KMS-11 (cell line): ENCODE measurements at regions not wholly inside any gene's neighbourhood (a gene's known extent, or its start where the extent isn't known, plus 50 kb on each side); places are given as distances from the start of the nearest gene placed in this dataset.

Experiments used
- H2AFZ ChIP-seq: fragments of 200-600 bp; sonication (generic); 2 replicates; pipeline ENCODE4 v1.6.1; 2016; ENCODE audit warnings: antibody characterized with exemption, mixed run types, low read depth
- H3K27ac ChIP-seq: fragments of 200-600 bp; sonication (generic); 2 replicates; pipeline ENCODE4 v1.6.1; 2016; ENCODE audit warnings: mild to moderate bottlenecking, mixed run types
- H3K27me3 ChIP-seq: fragments of 200-600 bp; sonication (generic); 2 replicates; pipeline ENCODE4 v1.6.1; 2017; ENCODE audit warnings: mild to moderate bottlenecking, low read depth, mixed run types, moderate library complexity; ENCODE audit not compliant: insufficient read depth
- H3K36me3 ChIP-seq: fragments of 200-600 bp; sonication (generic); 2 replicates; pipeline ENCODE4 v1.6.1; 2017; ENCODE audit warnings: mild to moderate bottlenecking, mixed run types; ENCODE audit not compliant: insufficient read depth
- H3K4me1 ChIP-seq: fragments of 200-600 bp; sonication (generic); 2 replicates; pipeline ENCODE4 v1.6.1; 2016; ENCODE audit warnings: mild to moderate bottlenecking, low read depth, mixed run types; ENCODE audit not compliant: poor library complexity, severe bottlenecking
- H3K4me2 ChIP-seq: fragments of 200-600 bp; sonication (generic); 2 replicates; pipeline ENCODE4 v1.7.0; 2016; ENCODE audit warnings: mild to moderate bottlenecking, mixed run types
- H3K4me3 ChIP-seq: fragments of 200-600 bp; sonication (generic); IDR thresholded peaks from 2 replicates; pipeline ENCODE4 v1.6.1; 2017; ENCODE audit warnings: low read depth, low read length, mixed read lengths; ENCODE audit not compliant: insufficient read depth
- H3K79me2 ChIP-seq: fragments of 200-600 bp; sonication (generic); 2 replicates; pipeline ENCODE4 v1.6.1; 2016; ENCODE audit warnings: low read depth, mixed run types; ENCODE audit not compliant: insufficient read depth
- H3K9ac ChIP-seq: fragments of 200-600 bp; sonication (generic); 2 replicates; pipeline ENCODE4 v1.6.1; 2016; ENCODE audit warnings: mild to moderate bottlenecking, mixed run types
- H4K20me1 ChIP-seq: fragments of 200-600 bp; sonication (generic); 2 replicates; pipeline ENCODE4 v1.6.1; 2016; ENCODE audit warnings: mild to moderate bottlenecking, mixed run types; ENCODE audit not compliant: insufficient read depth
- CTCF ChIP-seq: fragments of 200-600 bp; sonication (generic); conservative IDR thresholded peaks from 2 replicates; pipeline ENCODE4 v1.6.1; 2017; ENCODE audit warnings: low read depth, mild to moderate bottlenecking, antibody characterized with exemption, low read length, moderate library complexity, mixed read lengths

GRCh38 chr4:19324184-19324583 is 927.5 kb upstream of the SLIT2 start:
- no peaks in the 10 kb centered on the region for H3K4me1 ChIP-seq
- H3K79me2 ChIP-seq = no peaks in the 10 kb centered on the region
- no peaks in the 10 kb centered on the region for H3K27me3 ChIP-seq
- H2AFZ ChIP-seq = no peak overlapping the region
- no peak overlapping the region for H3K4me3 ChIP-seq
- no peaks in the 10 kb centered on the region for H3K36me3 ChIP-seq
- TF ChIP-seq CTCF = no peak
- H4K20me1 ChIP-seq = no peaks in the 10 kb centered on the region
- no peak overlapping the region for H3K4me2 ChIP-seq
- no peak overlapping the region for H3K9ac ChIP-seq
- H3K27ac ChIP-seq = no peak overlapping the region

- H3K27me3 ChIP-seq = no peaks in the 10 kb centered on the region
- no peaks in the 10 kb centered on the region for H4K20me1 ChIP-seq
- H3K79me2 ChIP-seq = no peaks in the 10 kb centered on the region
- no peak for TF ChIP-seq CTCF
- no peak overlapping the region for H2AFZ ChIP-seq
- no peak overlapping the region for H3K4me2 ChIP-seq
- no peaks in the 10 kb centered on the region for H3K36me3 ChIP-seq
- H3K4me3 ChIP-seq = no peak overlapping the region
- no peaks in the 10 kb centered on the region for H3K4me1 ChIP-seq
- no peak overlapping the region for H3K27ac ChIP-seq
- no peak overlapping the region for H3K9ac ChIP-seq
Measured at GRCh38 chr4:19319607-19320006, 932.1 kb upstream of the SLIT2 start.

- TF ChIP-seq CTCF = no peak
Measured at GRCh38 chr4:19317377-19317776, 934.3 kb upstream of the SLIT2 start.

GRCh38 chr4:19314116-19314515 is 937.6 kb upstream of the SLIT2 start:
- no peak overlapping the region for H3K4me3 ChIP-seq
- TF ChIP-seq CTCF = no peak
- H3K4me1 ChIP-seq = no peaks in the 10 kb centered on the region
- no peak overlapping the region for H2AFZ ChIP-seq
- no peak overlapping the region for H3K9ac ChIP-seq
- H4K20me1 ChIP-seq = no peaks in the 10 kb centered on the region
- H3K27me3 ChIP-seq = no peaks in the 10 kb centered on the region
- no peak overlapping the region for H3K27ac ChIP-seq
- no peaks in the 10 kb centered on the region for H3K79me2 ChIP-seq
- no peaks in the 10 kb centered on the region for H3K36me3 ChIP-seq
- H3K4me2 ChIP-seq = no peak overlapping the region

More at GRCh38 chr4:19317377-19317776, 934.3 kb upstream of the SLIT2 start:
- Histone ChIP-seq H3K4me2 (no peak overlapping the region), H3K79me2 (no peaks in the 10 kb centered on the region), H3K4me3 (no peak overlapping the region), H3K27me3 (no peaks in the 10 kb centered on the region), H3K9ac (no peak overlapping the region), H3K36me3 (no peaks in the 10 kb centered on the region), H2AFZ (no peak overlapping the region), H4K20me1 (no peaks in the 10 kb centered on the region), H3K27ac (no peak overlapping the region), H3K4me1 (no peaks in the 10 kb centered on the region)
